ENCODE measurements at regions not wholly inside any gene's neighbourhood (a gene's known extent, or its start where the extent isn't known, plus 50 kb on each side); places are given as distances from the start of the nearest gene placed in this dataset.
"Not testable (repeated sequence)": the region's sequence is repeated elsewhere in the genome, so short reads cannot be mapped to it uniquely, and the experiment has no call there.

- not testable (repeated sequence) for TF ChIP-seq POLR2A, CTCF (IDR thresholded peaks at IDR 0.05)
These were observed 62.6 kb upstream of the ZNG1B start for GRCh38 chr2:113374857-113375256.
